RKO (cell line): ENCODE measurements at regions not wholly inside any gene's neighbourhood (a gene's known extent, or its start where the extent isn't known, plus 50 kb on each side); places are given as distances from the start of the nearest gene placed in this dataset.
A peak's percentile ranks its signal among the peaks of the same experiment; 100 is the strongest.
"Not testable (repeated sequence)": the region's sequence is repeated elsewhere in the genome, so short reads cannot be mapped to it uniquely, and the experiment has no call there.

ENCODE experiments used
- DNase-seq: peaks from one replicate; pipeline ENCODE4 v3.0.0-alpha.2; 2016; ENCODE audit warnings: low spot score

DNA sequence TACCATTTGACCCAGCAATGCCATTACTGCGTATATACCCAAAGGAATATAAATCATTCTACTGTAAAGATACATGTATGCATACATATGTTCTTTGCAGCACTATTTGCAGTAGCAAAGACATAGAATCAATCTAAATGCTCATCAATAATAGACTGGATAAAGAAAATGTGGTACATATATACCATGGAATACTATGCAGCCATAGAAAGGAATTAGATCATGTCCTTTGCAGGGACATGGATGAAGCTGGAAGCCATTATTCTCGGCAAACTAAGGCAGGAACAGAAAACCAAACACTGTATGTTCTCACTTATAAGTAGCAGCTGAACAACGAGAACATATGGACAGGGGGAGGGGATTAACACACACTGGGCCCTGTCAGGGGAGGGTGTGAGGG lies 54.8 kb upstream of the ZNF30 start:
- DNase-seq, result not testable (repeated sequence)

DNA sequence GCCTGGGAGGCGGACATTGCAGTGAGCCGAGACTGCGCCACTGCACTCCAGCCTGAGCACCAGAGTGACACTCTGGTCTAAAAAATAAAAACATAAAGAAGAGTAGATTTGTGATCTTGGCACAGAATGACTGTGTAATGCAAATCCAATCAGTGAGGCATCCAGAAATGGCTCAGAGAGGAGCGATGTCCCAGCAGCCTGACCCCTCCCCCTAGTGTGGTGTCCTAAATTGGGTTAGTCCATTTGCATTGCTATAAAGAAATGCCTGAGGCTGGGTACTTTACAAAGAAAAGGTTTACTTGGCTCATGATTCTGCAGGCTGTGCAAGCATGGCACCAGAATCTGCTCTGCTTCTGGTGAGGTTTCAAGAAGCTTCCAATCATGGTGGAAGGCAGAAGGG lies 59.1 kb upstream of the ZNF30 start:
- no peak for DNase-seq

- not testable (repeated sequence) for DNase-seq
Measured at GRCh38 chr19:34865225-34865624, 61.5 kb upstream of the ZNF30 start.

GRCh38 chr19:34859823-34860736 lies 66.6 kb upstream of the ZNF30 start:
- not testable (repeated sequence) for DNase-seq

DNA sequence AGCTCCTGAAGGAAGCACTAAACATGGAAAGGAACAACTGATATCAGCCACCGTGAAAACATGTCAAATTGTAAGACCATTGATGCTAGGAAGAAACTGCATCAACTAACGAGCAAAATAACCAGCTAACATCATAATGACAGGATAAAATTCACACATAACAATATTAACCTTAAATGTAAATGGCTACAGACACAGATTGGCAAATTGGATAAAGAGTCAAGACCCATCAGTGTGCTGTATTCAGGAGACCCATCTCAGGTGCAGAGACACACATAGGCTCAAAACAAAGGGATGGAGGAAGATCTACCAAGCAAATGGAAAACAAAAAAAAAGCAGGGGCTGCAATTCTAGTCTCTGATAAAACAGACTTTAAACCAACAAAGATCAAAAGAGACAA lies 67.4 kb upstream of the ZNF30 start:
- DNase-seq, result not testable (repeated sequence)

DNA sequence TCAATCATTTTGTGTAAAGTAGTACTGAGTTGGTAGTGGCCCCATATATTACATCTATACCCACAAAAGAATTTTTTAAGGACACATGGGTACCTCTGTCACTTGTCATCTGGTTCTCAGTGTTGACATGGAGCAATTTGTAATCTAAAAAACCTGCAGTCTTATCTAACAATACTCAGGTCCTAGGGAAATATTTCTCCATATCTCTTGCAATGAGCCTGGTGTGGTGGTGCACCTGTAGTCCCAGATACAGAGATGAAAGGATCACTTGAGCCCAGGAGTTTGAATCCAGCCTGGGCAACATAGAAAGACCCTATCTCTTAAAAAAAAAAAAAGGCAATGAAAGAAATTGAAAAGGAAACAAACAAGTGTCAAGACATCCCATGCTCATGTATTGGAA lies 70.7 kb upstream of the ZNF30 start:
- no peak for DNase-seq

DNA sequence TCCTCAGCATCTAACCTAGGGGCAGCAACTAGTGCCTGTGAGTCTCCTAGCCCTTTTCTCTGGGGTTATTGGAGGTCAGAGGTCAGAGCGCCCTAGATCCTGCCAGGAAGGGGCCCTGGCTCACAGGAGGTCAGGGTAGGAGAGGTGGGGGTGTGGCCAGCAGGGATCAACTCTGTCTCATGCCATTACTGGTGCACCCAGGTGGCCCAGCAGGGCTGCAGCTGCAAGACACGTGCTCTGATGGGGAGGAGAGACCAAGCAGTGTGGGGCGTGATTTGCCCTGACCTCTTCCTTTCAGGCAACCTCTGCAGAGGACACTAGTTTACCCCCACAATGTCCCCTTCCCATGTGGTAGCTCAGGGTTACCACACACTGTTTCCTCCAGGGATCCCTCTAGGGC lies 73.3 kb upstream of the ZNF30 start:
- no peak for DNase-seq

GRCh38 chr19:34852669-34853068 lies 74.0 kb upstream of the ZNF30 start:
- no peak for DNase-seq

- no peak for DNase-seq
Measured at GRCh38 chr19:34851277-34851804, 75.4 kb upstream of the ZNF30 start.

DNA sequence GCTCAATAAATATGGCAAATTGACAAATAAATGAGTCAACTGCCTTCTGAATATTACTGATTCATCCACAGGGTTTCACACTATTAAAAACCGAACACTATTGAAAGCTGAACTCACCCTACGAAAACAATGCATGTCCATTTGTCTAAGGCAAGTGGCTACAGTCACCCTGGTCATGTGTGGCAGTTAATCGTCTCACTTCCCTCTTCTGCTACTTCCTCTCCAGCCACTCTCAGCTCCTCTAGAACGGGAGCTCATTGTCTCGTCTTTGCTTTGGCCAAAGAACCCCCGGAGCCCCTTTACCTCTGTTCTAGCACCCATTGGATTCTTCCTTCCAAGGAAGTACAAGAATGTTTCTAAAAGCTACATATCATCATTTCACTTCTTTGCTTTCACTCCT lies 74.4 kb upstream of the ZNF599 start:
- DNase-seq, result no peak

- no peak for DNase-seq
Measured at GRCh38 chr19:34844277-34844676, 71.3 kb upstream of the ZNF599 start.

GRCh38 chr19:34841780-34842179 lies 68.8 kb upstream of the ZNF599 start:
- DNase-seq, result no peak

DNA sequence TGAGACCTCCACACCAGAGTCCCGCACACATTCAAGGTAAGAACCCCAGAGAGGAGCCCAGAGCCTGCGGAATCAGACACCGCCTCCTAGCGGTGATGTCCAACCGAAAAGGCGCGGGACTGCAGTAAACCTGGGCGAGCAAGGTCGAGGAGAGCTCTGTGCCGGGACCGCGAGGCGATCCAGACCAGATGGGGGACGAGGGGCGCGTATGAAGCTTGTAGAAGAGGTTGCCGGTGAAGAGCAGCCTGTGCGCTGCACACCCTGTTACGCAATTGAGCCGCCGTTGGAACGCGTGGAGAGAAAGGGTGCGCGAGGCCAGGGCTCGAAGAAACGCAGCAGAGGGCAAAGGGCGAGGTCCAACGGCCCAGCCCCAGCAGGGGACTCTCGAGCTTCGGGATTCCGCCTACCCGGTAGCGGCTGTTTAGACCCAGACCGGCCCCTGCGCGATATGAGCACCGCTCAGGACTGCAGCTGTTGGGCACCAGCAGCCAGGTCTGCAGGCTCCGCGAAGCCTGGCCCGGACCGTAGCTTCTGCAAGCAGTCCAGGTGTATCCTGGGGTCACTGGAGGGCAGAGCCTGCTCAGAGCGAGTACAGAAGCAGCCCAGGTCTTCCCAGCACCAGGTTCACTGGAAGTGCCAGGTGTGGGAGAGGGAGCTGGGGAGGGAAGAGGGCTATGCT lies 65.9 kb upstream of the ZNF599 start:
- no peak for DNase-seq

DNA sequence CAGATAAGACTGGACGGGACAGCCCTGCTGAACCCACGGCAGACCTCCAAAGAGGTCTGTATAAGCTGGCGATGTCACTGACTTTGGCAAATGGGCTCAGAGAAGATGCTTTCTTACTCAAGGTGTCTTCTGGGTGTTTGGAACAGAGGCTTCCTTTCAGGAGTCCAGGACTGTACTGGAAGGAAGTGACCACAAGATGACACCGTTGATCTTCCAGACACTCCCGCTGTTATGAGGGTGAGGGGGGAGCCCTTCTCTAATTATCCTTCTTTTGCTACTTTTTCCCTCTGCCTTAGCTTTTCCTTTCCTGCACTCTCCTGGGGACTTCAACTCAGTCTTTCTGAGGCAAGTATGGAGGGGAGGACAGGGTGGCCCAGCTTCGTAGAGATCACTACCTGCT lies 65.2 kb upstream of the ZNF599 start:
- DNase-seq, result peak; percentile 11

DNA sequence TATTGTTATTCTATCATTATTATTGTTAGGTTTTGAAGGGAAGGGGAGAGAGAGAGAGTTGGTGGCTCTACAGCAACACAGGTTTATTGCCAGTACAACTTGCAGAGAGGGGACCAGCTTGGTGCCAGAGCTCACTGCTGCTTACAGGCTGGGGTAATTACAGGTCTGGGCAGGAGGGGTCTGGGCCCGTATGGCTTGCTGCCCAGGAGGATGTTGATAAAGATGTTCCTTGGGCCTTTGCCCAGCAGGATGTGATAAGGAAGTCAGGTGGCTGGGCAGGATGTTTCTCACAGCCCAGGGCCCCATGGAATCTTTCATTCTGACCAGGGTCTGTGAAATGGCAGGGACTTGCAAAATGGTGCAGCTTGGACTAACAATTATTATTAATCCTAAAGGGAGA lies 64.2 kb upstream of the ZNF599 start:
- no peak for DNase-seq

- no peak for DNase-seq
Measured at GRCh38 chr19:34835631-34836351, 62.8 kb upstream of the ZNF599 start.

DNA sequence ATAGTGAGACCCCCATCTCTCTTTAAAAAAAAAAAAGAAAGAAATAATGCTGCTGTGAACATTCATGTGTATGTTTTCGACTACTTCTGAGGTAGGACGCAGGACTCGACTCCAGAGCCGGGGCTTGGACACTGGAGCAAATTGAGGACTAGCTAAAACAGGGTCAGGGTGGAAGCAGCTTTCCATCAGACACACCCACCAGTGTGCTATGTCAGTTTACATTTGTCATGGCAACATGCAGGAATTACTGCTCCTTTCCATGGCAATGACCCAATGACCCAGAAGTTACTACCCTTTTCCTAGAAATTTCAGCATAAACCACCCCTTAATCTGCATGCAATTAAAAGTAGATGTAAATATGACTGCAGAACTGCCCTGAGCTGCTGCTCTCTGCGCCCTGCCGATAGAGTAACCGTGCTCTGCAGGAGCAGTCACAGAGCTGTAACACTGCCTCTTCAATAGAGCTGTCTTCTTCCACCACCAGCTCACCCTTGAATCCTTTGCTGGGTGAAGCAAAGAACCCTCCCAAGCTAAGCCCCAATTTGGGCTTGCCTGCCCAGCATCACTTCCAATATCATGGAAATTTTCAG lies 61.6 kb upstream of the ZNF599 start:
- no peak for DNase-seq

- DNase-seq, result no peak
Measured at GRCh38 chr19:34832581-34833112, 59.6 kb upstream of the ZNF599 start.

- no peak for DNase-seq
Measured at GRCh38 chr19:34831714-34832113, 58.7 kb upstream of the ZNF599 start.

DNA sequence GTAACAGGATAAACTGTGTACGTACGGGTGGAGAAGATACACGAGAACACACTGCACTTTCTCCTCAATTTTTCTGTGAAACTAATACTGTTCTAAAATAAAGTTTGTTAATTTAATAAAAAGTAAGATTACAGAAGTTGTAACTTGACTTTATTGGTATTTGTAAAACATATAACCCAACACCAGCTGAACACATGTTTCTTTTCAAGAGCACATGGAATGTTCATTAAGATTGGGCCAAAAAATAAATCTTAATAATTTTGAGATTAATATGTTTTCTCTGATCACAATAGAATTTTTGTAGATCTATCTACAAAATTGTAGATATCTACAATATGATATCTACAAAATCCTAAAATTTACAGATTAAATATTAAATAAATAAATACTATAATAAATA lies 55.1 kb upstream of the ZNF599 start:
- no peak for DNase-seq

GRCh38 chr19:34825212-34825611 lies 52.2 kb upstream of the ZNF599 start:
- DNase-seq, result no peak

DNA sequence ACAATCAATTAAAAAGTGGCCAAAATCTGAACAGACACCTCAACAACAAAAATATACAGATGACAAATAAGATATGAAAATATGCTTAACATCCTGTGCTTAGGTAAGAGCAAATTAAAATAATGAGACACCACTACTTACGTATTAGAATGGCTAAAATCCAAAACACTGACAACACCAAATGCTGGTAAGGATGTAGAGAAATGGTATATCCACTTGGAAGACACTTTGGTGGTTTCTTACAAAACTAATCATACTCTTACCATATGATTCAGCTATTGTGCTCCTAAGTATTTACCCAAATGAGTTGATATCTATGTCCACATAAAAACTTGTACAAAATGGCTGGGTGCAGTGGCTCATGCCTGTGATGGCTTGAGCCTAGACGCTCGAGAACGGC lies 51.7 kb upstream of the ZNF599 start:
- no peak for DNase-seq
